GM12874 (cell line): ENCODE measurements at regions not wholly inside any gene's neighbourhood (a gene's known extent, or its start where the extent isn't known, plus 50 kb on each side); places are given as distances from the start of the nearest gene placed in this dataset.

Source experiments
- CTCF ChIP-seq: IDR thresholded peaks from 2 replicates; pipeline ENCODE4 v1.5.1; 2011; ENCODE audit warnings: low read depth, mild to moderate bottlenecking, control low read depth, low read length, moderate library complexity; ENCODE audit not compliant: insufficient read depth

GRCh38 chr18:75652528-75652927, 225.0 kb upstream of the SMIM21 start:
- no peak for TF ChIP-seq CTCF

- no peak for TF ChIP-seq CTCF
These were observed 217.4 kb upstream of the SMIM21 start for GRCh38 chr18:75644871-75645270.

- no peak for TF ChIP-seq CTCF
These were observed 215.6 kb upstream of the SMIM21 start for GRCh38 chr18:75643083-75643482.

GRCh38 chr18:75639472-75639831, 211.9 kb upstream of the SMIM21 start:
- TF ChIP-seq CTCF: no peak

- TF ChIP-seq CTCF: no peak
These were observed 211.4 kb upstream of the SMIM21 start for GRCh38 chr18:75638776-75639471.

GRCh38 chr18:75638223-75638775, 210.8 kb upstream of the SMIM21 start:
- TF ChIP-seq CTCF: no peak

GRCh38 chr18:75635096-75635495, 207.6 kb upstream of the SMIM21 start:
- TF ChIP-seq CTCF: no peak

- no peak for TF ChIP-seq CTCF
These were observed 198.5 kb upstream of the SMIM21 start for GRCh38 chr18:75625966-75626365.
